ENCODE measurements at regions not wholly inside any gene's neighbourhood (a gene's known extent, or its start where the extent isn't known, plus 50 kb on each side); places are given as distances from the start of the nearest gene placed in this dataset.

DNA sequence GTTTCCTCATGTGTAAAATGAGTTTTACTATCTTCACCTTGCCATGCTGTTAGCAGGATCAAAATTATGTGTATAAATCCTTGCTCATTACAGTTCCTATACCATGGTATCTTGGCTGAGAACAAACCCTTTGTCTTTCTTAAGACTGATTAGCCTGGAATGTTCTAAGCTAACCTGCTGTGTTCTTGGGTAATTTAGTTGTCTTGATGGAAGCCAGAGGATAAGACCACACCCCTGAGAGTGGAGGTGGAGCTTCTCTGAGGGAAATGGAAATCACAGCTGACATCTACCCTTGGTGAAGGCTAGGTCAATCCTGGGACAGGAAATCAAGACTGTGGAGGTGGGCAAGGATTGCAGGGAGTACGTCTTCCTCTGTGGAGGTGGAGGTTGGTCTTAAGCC, 206.1 kb upstream of the ARHGAP20 start (continued):
- TF ChIP-seq, protein P1, sequence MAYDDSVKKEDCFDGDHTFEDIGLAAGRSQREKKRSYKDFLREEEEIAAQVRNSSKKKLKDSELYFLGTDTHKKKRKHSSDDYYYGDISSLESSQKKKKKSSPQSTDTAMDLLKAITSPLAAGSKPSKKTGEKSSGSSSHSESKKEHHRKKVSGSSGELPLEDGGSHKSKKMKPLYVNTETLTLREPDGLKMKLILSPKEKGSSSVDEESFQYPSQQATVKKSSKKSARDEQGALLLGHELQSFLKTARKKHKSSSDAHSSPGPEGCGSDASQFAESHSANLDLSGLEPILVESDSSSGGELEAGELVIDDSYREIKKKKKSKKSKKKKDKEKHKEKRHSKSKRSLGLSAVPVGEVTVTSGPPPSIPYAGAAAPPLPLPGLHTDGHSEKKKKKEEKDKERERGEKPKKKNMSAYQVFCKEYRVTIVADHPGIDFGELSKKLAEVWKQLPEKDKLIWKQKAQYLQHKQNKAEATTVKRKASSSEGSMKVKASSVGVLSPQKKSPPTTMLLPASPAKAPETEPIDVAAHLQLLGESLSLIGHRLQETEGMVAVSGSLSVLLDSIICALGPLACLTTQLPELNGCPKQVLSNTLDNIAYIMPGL (CRISPR knock-in tag; IDR thresholded peaks at IDR 0.05), result no peak
- TF ChIP-seq, protein P2, sequence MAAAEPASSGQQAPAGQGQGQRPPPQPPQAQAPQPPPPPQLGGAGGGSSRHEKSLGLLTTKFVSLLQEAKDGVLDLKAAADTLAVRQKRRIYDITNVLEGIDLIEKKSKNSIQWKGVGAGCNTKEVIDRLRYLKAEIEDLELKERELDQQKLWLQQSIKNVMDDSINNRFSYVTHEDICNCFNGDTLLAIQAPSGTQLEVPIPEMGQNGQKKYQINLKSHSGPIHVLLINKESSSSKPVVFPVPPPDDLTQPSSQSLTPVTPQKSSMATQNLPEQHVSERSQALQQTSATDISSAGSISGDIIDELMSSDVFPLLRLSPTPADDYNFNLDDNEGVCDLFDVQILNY (CRISPR knock-in tag; IDR thresholded peaks at IDR 0.05), result no peak
- TF ChIP-seq EMX1 (CRISPR knock-in tag; IDR thresholded peaks at IDR 0.05) (no peak), MXD4 (CRISPR knock-in tag; IDR thresholded peaks at IDR 0.05; ENCODE audit: borderline replicate concordance) (no peak)
- TF ChIP-seq, protein P3, sequence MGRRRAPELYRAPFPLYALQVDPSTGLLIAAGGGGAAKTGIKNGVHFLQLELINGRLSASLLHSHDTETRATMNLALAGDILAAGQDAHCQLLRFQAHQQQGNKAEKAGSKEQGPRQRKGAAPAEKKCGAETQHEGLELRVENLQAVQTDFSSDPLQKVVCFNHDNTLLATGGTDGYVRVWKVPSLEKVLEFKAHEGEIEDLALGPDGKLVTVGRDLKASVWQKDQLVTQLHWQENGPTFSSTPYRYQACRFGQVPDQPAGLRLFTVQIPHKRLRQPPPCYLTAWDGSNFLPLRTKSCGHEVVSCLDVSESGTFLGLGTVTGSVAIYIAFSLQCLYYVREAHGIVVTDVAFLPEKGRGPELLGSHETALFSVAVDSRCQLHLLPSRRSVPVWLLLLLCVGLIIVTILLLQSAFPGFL (CRISPR knock-in tag; IDR thresholded peaks at IDR 0.05; ENCODE audit: borderline replicate concordance), result no peak

DNA sequence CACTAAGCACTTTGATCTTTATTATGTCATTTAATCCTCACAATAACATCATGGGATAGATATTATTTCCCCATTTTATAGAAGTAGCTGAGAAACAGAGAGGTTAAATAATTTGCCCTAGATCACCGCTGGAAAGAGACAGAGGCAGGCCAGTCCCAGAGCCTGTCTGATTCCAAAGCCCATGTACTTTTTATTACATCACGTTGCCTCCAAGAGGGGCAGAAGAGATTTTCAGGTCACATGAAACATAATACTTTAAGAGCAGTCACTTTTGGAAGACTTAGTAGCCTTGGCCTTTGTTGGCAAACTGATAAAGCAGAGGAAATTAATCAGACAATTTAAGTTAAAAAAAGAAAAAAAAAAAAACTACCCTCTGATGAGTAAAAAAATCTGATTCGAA, 200.2 kb upstream of the ARHGAP20 start:
- no peaks in the 10 kb centered on the region for H3K4me1 Mint-ChIP-seq
- CTCF ChIA-PET, result no interaction called here

More for the DNA sequence above, 200.2 kb upstream of the ARHGAP20 start:
- DNase-seq (ENCODE audit: low spot score) (no peak), ATAC-seq (no peak)
- no peak overlapping the region for H3K27ac Mint-ChIP-seq
- no peak overlapping the region for H3K4me3 Mint-ChIP-seq
- TF ChIP-seq CREM (CRISPR knock-in tag; IDR thresholded peaks at IDR 0.05), result no peak
- no peak for TF ChIP-seq NFYB (CRISPR knock-in tag; conservative IDR thresholded peaks at IDR 0.05; ENCODE audit: low read depth)
- no peak for TF ChIP-seq RORB (CRISPR knock-in tag; IDR thresholded peaks at IDR 0.05)
- no peak for TF ChIP-seq GRHL2 (CRISPR knock-in tag; IDR thresholded peaks at IDR 0.05; ENCODE audit: insufficient replicate concordance, severe bottlenecking)
- no peak for TF ChIP-seq ZNF423 (CRISPR knock-in tag; IDR thresholded peaks at IDR 0.05)
- no peak for TF ChIP-seq ELF4 (CRISPR knock-in tag; IDR thresholded peaks at IDR 0.05; ENCODE audit: low read depth)
- no peak for TF ChIP-seq PRRX2 (CRISPR knock-in tag; IDR thresholded peaks at IDR 0.05)
- TF ChIP-seq, protein P1 (CRISPR knock-in tag; IDR thresholded peaks at IDR 0.05), result no peak
- TF ChIP-seq, protein P4, sequence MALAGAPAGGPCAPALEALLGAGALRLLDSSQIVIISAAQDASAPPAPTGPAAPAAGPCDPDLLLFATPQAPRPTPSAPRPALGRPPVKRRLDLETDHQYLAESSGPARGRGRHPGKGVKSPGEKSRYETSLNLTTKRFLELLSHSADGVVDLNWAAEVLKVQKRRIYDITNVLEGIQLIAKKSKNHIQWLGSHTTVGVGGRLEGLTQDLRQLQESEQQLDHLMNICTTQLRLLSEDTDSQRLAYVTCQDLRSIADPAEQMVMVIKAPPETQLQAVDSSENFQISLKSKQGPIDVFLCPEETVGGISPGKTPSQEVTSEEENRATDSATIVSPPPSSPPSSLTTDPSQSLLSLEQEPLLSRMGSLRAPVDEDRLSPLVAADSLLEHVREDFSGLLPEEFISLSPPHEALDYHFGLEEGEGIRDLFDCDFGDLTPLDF (CRISPR knock-in tag; IDR thresholded peaks at IDR 0.05), result no peak
- TF ChIP-seq ATF1 (CRISPR knock-in tag; IDR thresholded peaks at IDR 0.05), result no peak
- no peak for TF ChIP-seq ZNF219 (CRISPR knock-in tag; IDR thresholded peaks at IDR 0.05; ENCODE audit: borderline replicate concordance)
- TF ChIP-seq FOXK1 (CRISPR knock-in tag; IDR thresholded peaks at IDR 0.05), result no peak
- TF ChIP-seq, protein P5, sequence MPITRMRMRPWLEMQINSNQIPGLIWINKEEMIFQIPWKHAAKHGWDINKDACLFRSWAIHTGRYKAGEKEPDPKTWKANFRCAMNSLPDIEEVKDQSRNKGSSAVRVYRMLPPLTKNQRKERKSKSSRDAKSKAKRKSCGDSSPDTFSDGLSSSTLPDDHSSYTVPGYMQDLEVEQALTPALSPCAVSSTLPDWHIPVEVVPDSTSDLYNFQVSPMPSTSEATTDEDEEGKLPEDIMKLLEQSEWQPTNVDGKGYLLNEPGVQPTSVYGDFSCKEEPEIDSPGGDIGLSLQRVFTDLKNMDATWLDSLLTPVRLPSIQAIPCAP (CRISPR knock-in tag; IDR thresholded peaks at IDR 0.05), result no peak
- TF ChIP-seq, protein P6, sequence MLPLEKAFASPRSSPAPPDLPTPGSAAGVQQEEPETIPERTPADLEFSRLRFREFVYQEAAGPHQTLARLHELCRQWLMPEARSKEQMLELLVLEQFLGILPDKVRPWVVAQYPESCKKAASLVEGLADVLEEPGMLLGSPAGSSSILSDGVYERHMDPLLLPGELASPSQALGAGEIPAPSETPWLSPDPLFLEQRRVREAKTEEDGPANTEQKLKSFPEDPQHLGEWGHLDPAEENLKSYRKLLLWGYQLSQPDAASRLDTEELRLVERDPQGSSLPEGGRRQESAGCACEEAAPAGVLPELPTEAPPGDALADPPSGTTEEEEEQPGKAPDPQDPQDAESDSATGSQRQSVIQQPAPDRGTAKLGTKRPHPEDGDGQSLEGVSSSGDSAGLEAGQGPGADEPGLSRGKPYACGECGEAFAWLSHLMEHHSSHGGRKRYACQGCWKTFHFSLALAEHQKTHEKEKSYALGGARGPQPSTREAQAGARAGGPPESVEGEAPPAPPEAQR (CRISPR knock-in tag; IDR thresholded peaks at IDR 0.05), result no peak
- TF ChIP-seq, protein P7, sequence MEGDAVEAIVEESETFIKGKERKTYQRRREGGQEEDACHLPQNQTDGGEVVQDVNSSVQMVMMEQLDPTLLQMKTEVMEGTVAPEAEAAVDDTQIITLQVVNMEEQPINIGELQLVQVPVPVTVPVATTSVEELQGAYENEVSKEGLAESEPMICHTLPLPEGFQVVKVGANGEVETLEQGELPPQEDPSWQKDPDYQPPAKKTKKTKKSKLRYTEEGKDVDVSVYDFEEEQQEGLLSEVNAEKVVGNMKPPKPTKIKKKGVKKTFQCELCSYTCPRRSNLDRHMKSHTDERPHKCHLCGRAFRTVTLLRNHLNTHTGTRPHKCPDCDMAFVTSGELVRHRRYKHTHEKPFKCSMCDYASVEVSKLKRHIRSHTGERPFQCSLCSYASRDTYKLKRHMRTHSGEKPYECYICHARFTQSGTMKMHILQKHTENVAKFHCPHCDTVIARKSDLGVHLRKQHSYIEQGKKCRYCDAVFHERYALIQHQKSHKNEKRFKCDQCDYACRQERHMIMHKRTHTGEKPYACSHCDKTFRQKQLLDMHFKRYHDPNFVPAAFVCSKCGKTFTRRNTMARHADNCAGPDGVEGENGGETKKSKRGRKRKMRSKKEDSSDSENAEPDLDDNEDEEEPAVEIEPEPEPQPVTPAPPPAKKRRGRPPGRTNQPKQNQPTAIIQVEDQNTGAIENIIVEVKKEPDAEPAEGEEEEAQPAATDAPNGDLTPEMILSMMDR (IDR thresholded peaks at IDR 0.05), result no peak
- TF ChIP-seq, protein P8, sequence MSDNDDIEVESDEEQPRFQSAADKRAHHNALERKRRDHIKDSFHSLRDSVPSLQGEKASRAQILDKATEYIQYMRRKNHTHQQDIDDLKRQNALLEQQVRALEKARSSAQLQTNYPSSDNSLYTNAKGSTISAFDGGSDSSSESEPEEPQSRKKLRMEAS (CRISPR knock-in tag; IDR thresholded peaks at IDR 0.05), result no peak
- TF ChIP-seq SMAD4 (CRISPR knock-in tag; IDR thresholded peaks at IDR 0.05), result no peak
- TF ChIP-seq, protein P2 (CRISPR knock-in tag; IDR thresholded peaks at IDR 0.05), result no peak
- no peaks in the 10 kb centered on the region; the same call in 1 of the 2 replicates for H3K36me3 Mint-ChIP-seq
- H3K27me3 Mint-ChIP-seq (ENCODE audit: low read depth), result no peaks in the 10 kb centered on the region
- H3K9me3 Mint-ChIP-seq, result peaks cover 19% of the 10 kb centered on the region
- POLR2A ChIA-PET, result no interaction called here
